Hematopoietic multipotent progenitor cell treated with erythropoietin and hydrocortisone succinate and interleukin-3 and kit ligand, for 4 days (in vitro differentiated cells): ENCODE measurements at regions not wholly inside any gene's neighbourhood (a gene's known extent, or its start where the extent isn't known, plus 50 kb on each side); places are given as distances from the start of the nearest gene placed in this dataset.
"Not testable (repeated sequence)": the region's sequence is repeated elsewhere in the genome, so short reads cannot be mapped to it uniquely, and the experiment has no call there.

Source experiments
- DNase-seq: peaks from one replicate; pipeline ENCODE4 v3.0.0-alpha.2; 2015

GRCh38 chr7:145434811-145435210, 599.0 kb upstream of the TPK1 start:
- DNase-seq: no peak

GRCh38 chr7:145431834-145432233, 596.0 kb upstream of the TPK1 start:
- DNase-seq: no peak

- DNase-seq: not testable (repeated sequence)
Measured at GRCh38 chr7:145418481-145418880, 582.6 kb upstream of the TPK1 start.

GRCh38 chr7:145411066-145411465, 575.2 kb upstream of the TPK1 start:
- DNase-seq: no peak

GRCh38 chr7:145398758-145399157, 562.9 kb upstream of the TPK1 start:
- DNase-seq: no peak

- DNase-seq: no peak
Measured at GRCh38 chr7:145394126-145394525, 558.3 kb upstream of the TPK1 start.

GRCh38 chr7:145382762-145383161, 546.9 kb upstream of the TPK1 start:
- no peak for DNase-seq

- DNase-seq: no peak
Measured at GRCh38 chr7:145378197-145378596, 542.3 kb upstream of the TPK1 start.

GRCh38 chr7:145360511-145361100, 524.8 kb upstream of the TPK1 start:
- no peak for DNase-seq

GRCh38 chr7:145350334-145350733, 514.5 kb upstream of the TPK1 start:
- no peak for DNase-seq

GRCh38 chr7:145349452-145349851, 513.6 kb upstream of the TPK1 start:
- DNase-seq: not testable (repeated sequence)

GRCh38 chr7:145347271-145347670, 511.4 kb upstream of the TPK1 start:
- DNase-seq: no peak

- no peak for DNase-seq
Measured at GRCh38 chr7:145339319-145339718, 503.5 kb upstream of the TPK1 start.

- DNase-seq: no peak
Measured at GRCh38 chr7:145331522-145331921, 495.7 kb upstream of the TPK1 start.

- DNase-seq: no peak
Measured at GRCh38 chr7:145331076-145331475, 495.2 kb upstream of the TPK1 start.

- no peak for DNase-seq
Measured at GRCh38 chr7:145327646-145328045, 491.8 kb upstream of the TPK1 start.

GRCh38 chr7:145324081-145324480, 488.2 kb upstream of the TPK1 start:
- DNase-seq: no peak

GRCh38 chr7:145313551-145313950, 477.7 kb upstream of the TPK1 start:
- no peak for DNase-seq

GRCh38 chr7:145293754-145294153, 457.9 kb upstream of the TPK1 start:
- DNase-seq: no peak

GRCh38 chr7:145293228-145293701, 457.4 kb upstream of the TPK1 start:
- no peak for DNase-seq

GRCh38 chr7:145289384-145289783, 453.5 kb upstream of the TPK1 start:
- DNase-seq: no peak

GRCh38 chr7:145276118-145276517, 440.3 kb upstream of the TPK1 start:
- no peak for DNase-seq

- no peak for DNase-seq
Measured at GRCh38 chr7:145269418-145270161, 433.7 kb upstream of the TPK1 start.

- DNase-seq: no peak
Measured at GRCh38 chr7:145265180-145265579, 429.3 kb upstream of the TPK1 start.

GRCh38 chr7:145263886-145264285, 428.0 kb upstream of the TPK1 start:
- no peak for DNase-seq
